Adrenal gland (tissue), 5 donors: ENCODE measurements at regions not wholly inside any gene's neighbourhood (a gene's known extent, or its start where the extent isn't known, plus 50 kb on each side); places are given as distances from the start of the nearest gene placed in this dataset.

Experiments
- POLR2A ChIP-seq, 2 donors: fragments of 450-650 bp; IDR thresholded peaks; one replicate each; pipeline ENCODE4 v1.6.1; 2017; ENCODE audit warnings: antibody characterized with exemption in 2 of 2, mild to moderate bottlenecking in 2 of 2, moderate library complexity in 1 of 2
- TF ChIP-seq, protein P1 (sequence below), 6 experiments: fragments of 450-650 bp in 4 of 6; fragments of 200-600 bp in 2 of 6; sonication (generic) in 1 of 6; IDR thresholded peaks; 1 replicate in 5 of 6; 2 replicates in 1 of 6; pipeline versions ENCODE4 v1.5.1 to v1.8.0; 2016 to 2021; ENCODE audit warnings: antibody characterized with exemption in 6 of 6, mild to moderate bottlenecking in 2 of 6, moderate library complexity in 1 of 6
- donor health status: DM: no; HTN: no; CAD: no.

DNA sequence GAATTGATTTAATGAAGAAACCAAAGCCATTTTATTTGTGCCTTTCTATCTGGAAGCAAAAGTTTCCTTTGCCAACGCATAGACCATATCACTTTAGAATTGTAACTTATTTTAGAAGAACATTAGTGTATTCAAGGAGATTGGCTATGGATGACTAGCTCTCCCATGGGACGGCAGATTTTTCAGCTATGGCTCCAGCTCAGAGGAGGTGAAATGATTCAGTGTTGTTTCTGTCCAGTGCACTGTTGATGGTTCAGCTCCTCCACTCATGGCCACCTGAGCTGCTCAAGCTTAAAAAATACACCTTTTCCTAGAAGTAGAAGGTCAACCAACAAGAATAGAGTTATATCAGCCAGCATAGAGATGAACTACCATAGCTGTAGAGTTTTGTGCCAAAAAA is 1597.5 kb upstream of the PIK3C3 start:
- TF ChIP-seq, protein P1, sequence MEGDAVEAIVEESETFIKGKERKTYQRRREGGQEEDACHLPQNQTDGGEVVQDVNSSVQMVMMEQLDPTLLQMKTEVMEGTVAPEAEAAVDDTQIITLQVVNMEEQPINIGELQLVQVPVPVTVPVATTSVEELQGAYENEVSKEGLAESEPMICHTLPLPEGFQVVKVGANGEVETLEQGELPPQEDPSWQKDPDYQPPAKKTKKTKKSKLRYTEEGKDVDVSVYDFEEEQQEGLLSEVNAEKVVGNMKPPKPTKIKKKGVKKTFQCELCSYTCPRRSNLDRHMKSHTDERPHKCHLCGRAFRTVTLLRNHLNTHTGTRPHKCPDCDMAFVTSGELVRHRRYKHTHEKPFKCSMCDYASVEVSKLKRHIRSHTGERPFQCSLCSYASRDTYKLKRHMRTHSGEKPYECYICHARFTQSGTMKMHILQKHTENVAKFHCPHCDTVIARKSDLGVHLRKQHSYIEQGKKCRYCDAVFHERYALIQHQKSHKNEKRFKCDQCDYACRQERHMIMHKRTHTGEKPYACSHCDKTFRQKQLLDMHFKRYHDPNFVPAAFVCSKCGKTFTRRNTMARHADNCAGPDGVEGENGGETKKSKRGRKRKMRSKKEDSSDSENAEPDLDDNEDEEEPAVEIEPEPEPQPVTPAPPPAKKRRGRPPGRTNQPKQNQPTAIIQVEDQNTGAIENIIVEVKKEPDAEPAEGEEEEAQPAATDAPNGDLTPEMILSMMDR (IDR thresholded peaks at IDR 0.05) = no peak
- no peak for TF ChIP-seq POLR2A (IDR thresholded peaks at IDR 0.05)
